ENCODE measurements at regions not wholly inside any gene's neighbourhood (a gene's known extent, or its start where the extent isn't known, plus 50 kb on each side); places are given as distances from the start of the nearest gene placed in this dataset.
A peak's percentile ranks its signal among the peaks of the same experiment; 100 is the strongest.

GRCh38 chr16:87002717-87003413 lies 314.3 kb downstream of the C16orf95 start:
- DNase-seq (no peak), ATAC-seq (peak; percentile 40)
- H3K36me3 ChIP-seq, result no peaks in the 10 kb centered on the region
- intact Hi-C loops (cut with DNase I), result no loop called here
- no peak overlapping the region for H3K4me3 ChIP-seq
- no peaks in the 10 kb centered on the region for H3K4me1 ChIP-seq
- no peaks in the 10 kb centered on the region for H3K9me3 ChIP-seq
- peaks cover 0 to 14% of the 10 kb centered on the region in 2 donors for H3K27me3 ChIP-seq
- no peak for TF ChIP-seq CTCF (IDR thresholded peaks at IDR 0.05)
- H3K27ac ChIP-seq, result no peak overlapping the region

DNA sequence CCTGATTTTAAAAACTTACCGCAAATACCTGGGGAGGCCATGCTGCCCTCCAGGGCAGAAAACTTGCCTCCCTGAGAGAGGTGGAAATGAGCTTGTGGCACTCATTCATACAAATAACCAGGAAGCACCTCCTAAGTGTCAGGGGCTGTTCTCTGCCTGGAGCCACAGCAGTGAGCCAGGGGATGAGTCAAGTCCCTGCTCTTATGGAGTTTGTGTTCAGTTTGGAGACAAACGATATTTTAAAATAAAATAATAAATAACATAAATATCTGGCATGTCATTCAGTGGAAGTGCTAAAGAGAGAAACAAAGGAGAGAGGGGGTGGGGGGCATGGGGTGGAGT lies 313.8 kb downstream of the C16orf95 start:
- no peaks in the 10 kb centered on the region for H3K4me1 ChIP-seq
- no peak for TF ChIP-seq CTCF (IDR thresholded peaks at IDR 0.05)
- ATAC-seq (no peak), DNase-seq (no peak)
- no peak overlapping the region for H3K27ac ChIP-seq
- intact Hi-C loops (cut with DNase I), result no loop called here
- H3K4me3 ChIP-seq, result no peak overlapping the region
- no peaks in the 10 kb centered on the region for H3K36me3 ChIP-seq
- H3K9me3 ChIP-seq, result peaks cover 0 to 2% of the 10 kb centered on the region in 2 donors
- peaks cover 0 to 14% of the 10 kb centered on the region in 2 donors for H3K27me3 ChIP-seq

- H3K9me3 ChIP-seq, result peaks cover 0 to 7% of the 10 kb centered on the region in 2 donors
- no peak for TF ChIP-seq CTCF (IDR thresholded peaks at IDR 0.05)
- no peak overlapping the region for H3K27ac ChIP-seq
- no peak overlapping the region for H3K4me3 ChIP-seq
- ATAC-seq (no peak), DNase-seq (no peak)
- no peaks in the 10 kb centered on the region for H3K4me1 ChIP-seq
- peaks cover 0 to 4% of the 10 kb centered on the region in 2 donors for H3K27me3 ChIP-seq
- intact Hi-C loops (cut with DNase I), result no loop called here
- no peaks in the 10 kb centered on the region for H3K36me3 ChIP-seq
Measured at GRCh38 chr16:87006021-87006420, 311.2 kb downstream of the C16orf95 start.

GRCh38 chr16:87006789-87007745 lies 310.1 kb downstream of the C16orf95 start:
- TF ChIP-seq CTCF (IDR thresholded peaks at IDR 0.05), result no peak
- DNase-seq, result no peak
- Histone ChIP-seq H3K4me1 (no peaks in the 10 kb centered on the region), H3K36me3 (no peaks in the 10 kb centered on the region), H3K4me3 (no peak overlapping the region), H3K27ac (no peak overlapping the region), H3K9me3 (peaks cover 0 to 7% of the 10 kb centered on the region in 2 donors), H3K27me3 (peaks cover 0 to 4% of the 10 kb centered on the region in 2 donors)
- ATAC-seq, result no peak
- intact Hi-C loops (cut with DNase I), result no loop called here

DNA sequence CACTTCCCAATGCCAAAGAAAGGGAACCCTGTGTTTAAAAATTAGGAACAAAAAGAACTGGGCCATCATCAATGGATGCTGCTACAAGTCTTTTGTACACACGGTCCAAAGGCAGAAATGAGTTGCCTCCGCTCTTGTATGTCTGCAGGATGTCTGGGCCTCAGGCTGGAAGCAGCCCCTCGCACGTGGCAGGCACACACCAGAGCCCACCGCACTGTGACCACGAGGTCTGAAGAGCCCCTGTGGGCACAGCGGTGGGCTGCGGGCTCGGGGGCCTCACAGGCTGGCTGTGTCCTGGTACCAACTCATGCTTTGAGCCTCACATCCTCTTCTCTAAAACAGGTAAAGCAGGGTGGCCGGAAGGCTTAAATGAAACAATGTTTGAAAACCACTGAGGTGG lies 309.3 kb downstream of the C16orf95 start:
- DNase-seq (no peak), ATAC-seq (no peak)
- H3K27ac ChIP-seq, result no peak overlapping the region
- peaks cover 0 to 7% of the 10 kb centered on the region in 2 donors for H3K9me3 ChIP-seq
- peaks cover 0 to 4% of the 10 kb centered on the region in 2 donors for H3K27me3 ChIP-seq
- H3K4me1 ChIP-seq, result no peaks in the 10 kb centered on the region
- TF ChIP-seq CTCF (IDR thresholded peaks at IDR 0.05), result no peak
- H3K4me3 ChIP-seq, result no peak overlapping the region
- intact Hi-C loops (cut with DNase I), result no loop called here
- H3K36me3 ChIP-seq, result no peaks in the 10 kb centered on the region
